ENCODE measurements at regions not wholly inside any gene's neighbourhood (a gene's known extent, or its start where the extent isn't known, plus 50 kb on each side); places are given as distances from the start of the nearest gene placed in this dataset.

DNA sequence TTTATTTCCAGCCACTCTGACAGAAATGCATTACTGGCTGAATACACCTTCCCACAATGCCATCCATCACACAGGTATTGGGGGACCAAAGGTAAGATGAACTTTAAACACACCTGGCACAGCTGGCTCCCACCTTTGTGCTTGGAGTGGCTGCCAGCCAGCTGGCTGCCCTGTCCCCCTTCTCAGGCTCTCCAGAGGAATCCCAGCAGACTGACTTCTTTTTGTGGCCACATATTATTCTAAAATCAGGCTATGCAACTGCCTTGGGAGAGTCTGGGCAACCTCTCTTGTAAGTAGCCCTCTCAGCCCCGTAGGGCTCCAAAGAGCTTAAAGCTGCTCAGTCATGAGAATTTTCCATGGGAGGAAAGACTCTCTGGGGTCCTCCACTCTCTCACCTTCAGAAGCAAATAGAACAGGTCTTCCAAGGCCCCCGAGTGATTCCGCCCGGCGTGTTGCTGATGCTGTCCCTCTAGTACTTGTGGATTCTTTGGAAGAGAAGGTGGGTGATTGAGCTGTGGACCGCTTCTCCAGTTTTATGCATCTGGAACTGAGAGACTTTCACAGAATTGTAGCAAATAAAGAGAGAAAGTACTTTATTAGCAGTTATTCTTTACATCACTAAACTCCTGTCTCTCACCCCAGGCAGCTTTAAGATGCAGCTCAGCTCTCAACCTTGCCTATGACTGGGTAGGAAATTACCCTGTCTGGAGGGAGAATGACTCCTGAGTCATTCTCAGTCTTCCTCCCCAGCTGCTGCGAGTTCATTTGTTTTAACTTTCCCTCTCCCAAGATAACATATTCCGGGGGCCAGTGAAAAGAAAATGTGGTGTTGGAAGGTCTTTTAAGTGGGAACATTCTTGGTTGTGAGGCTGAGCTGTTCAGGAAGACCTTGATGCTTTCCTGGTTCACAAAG, 159.4 kb upstream of the PITX1 start:
- TF ChIP-seq, protein P1, sequence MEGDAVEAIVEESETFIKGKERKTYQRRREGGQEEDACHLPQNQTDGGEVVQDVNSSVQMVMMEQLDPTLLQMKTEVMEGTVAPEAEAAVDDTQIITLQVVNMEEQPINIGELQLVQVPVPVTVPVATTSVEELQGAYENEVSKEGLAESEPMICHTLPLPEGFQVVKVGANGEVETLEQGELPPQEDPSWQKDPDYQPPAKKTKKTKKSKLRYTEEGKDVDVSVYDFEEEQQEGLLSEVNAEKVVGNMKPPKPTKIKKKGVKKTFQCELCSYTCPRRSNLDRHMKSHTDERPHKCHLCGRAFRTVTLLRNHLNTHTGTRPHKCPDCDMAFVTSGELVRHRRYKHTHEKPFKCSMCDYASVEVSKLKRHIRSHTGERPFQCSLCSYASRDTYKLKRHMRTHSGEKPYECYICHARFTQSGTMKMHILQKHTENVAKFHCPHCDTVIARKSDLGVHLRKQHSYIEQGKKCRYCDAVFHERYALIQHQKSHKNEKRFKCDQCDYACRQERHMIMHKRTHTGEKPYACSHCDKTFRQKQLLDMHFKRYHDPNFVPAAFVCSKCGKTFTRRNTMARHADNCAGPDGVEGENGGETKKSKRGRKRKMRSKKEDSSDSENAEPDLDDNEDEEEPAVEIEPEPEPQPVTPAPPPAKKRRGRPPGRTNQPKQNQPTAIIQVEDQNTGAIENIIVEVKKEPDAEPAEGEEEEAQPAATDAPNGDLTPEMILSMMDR (IDR thresholded peaks at IDR 0.05): no peak
- no peak for TF ChIP-seq POLR2AphosphoS5 (IDR thresholded peaks at IDR 0.05)

Data from gastroesophageal sphincter (tissue), 3 donors.